ENCODE measurements at regions not wholly inside any gene's neighbourhood (a gene's known extent, or its start where the extent isn't known, plus 50 kb on each side); places are given as distances from the start of the nearest gene placed in this dataset.
A peak's percentile ranks its signal among the peaks of the same experiment; 100 is the strongest.
"Not testable (repeated sequence)": the region's sequence is repeated elsewhere in the genome, so short reads cannot be mapped to it uniquely, and the experiment has no call there.

- H3K27ac Mint-ChIP-seq; H4K20me1 ChIP-seq (ENCODE audit: insufficient read depth, low read length); H3K9me3 ChIP-seq (replicated peaks in 1 of 2; ENCODE audit: control insufficient read depth in 1 of 2, insufficient read depth in 1 of 2, low read length in 2 of 2); H3K36me3 ChIP-seq (replicated peaks in 1 of 2; ENCODE audit: control insufficient read depth in 1 of 2, insufficient read depth in 2 of 2, low read length in 2 of 2); H3K27me3 ChIP-seq (ENCODE audit: control insufficient read depth in 2 of 2, insufficient read depth in 2 of 2, low read length in 2 of 2); H3K79me2 ChIP-seq (ENCODE audit: insufficient read depth, low read length); H3K27ac ChIP-seq (ENCODE audit: low read depth in 1 of 2, low read length in 2 of 2); H3K4me1 ChIP-seq (ENCODE audit: control insufficient read depth in 1 of 2, insufficient read depth in 2 of 2, low read length in 2 of 2); DNase-seq; H3K4me3 ChIP-seq (replicated peaks in 1 of 3; ENCODE audit: low read depth in 2 of 3, low read length in 3 of 3); H3K36me3 Mint-ChIP-seq; H3K4me2 ChIP-seq (replicated peaks; ENCODE audit: extremely low read depth, low read length, poor library complexity, severe bottlenecking); H3K27me3 Mint-ChIP-seq (ENCODE audit: low read depth in 3 of 3); H2AFZ ChIP-seq (ENCODE audit: insufficient read depth, low read depth, low read length, poor library complexity, severe bottlenecking); H3K9me3 Mint-ChIP-seq; H3K9ac ChIP-seq (ENCODE audit: insufficient read depth, low read length, poor library complexity, severe bottlenecking); H3K4me1 Mint-ChIP-seq; intact Hi-C loops (cut with micrococcal nuclease); H3K4me3 Mint-ChIP-seq: not testable (repeated sequence)
- WGBS (ENCODE audit: insufficient coverage), result 81% methylated on average over 6 of the region's 20 CpGs
Measured at GRCh38 chr15:20204177-20204866, 337.3 kb downstream of the GOLGA6L6 start.

GRCh38 chr15:20203649-20204150, 337.9 kb downstream of the GOLGA6L6 start:
- not testable (repeated sequence) for H3K4me1 Mint-ChIP-seq, H3K4me3 Mint-ChIP-seq

GRCh38 chr15:20194591-20195198, 346.9 kb downstream of the GOLGA6L6 start:
- H3K27ac Mint-ChIP-seq; H3K36me3 ChIP-seq (replicated peaks in 1 of 2; ENCODE audit: control insufficient read depth in 1 of 2, insufficient read depth in 2 of 2, low read length in 2 of 2); H3K27ac ChIP-seq (ENCODE audit: low read depth in 1 of 2, low read length in 2 of 2); H3K4me2 ChIP-seq (replicated peaks; ENCODE audit: extremely low read depth, low read length, poor library complexity, severe bottlenecking); H3K79me2 ChIP-seq (ENCODE audit: insufficient read depth, low read length); H3K4me1 ChIP-seq (ENCODE audit: control insufficient read depth in 1 of 2, insufficient read depth in 2 of 2, low read length in 2 of 2); H3K9me3 Mint-ChIP-seq; H4K20me1 ChIP-seq (ENCODE audit: insufficient read depth, low read length); H3K4me3 ChIP-seq (replicated peaks in 1 of 3; ENCODE audit: low read depth in 2 of 3, low read length in 3 of 3); H3K9ac ChIP-seq (ENCODE audit: insufficient read depth, low read length, poor library complexity, severe bottlenecking); DNase-seq; H3K4me3 Mint-ChIP-seq; H3K9me3 ChIP-seq (replicated peaks in 1 of 2; ENCODE audit: control insufficient read depth in 1 of 2, insufficient read depth in 1 of 2, low read length in 2 of 2); H2AFZ ChIP-seq (ENCODE audit: insufficient read depth, low read depth, low read length, poor library complexity, severe bottlenecking); H3K36me3 Mint-ChIP-seq; H3K27me3 Mint-ChIP-seq (ENCODE audit: low read depth in 3 of 3); intact Hi-C loops (cut with micrococcal nuclease); H3K4me1 Mint-ChIP-seq; H3K27me3 ChIP-seq (ENCODE audit: control insufficient read depth in 2 of 2, insufficient read depth in 2 of 2, low read length in 2 of 2): not testable (repeated sequence)
- TF ChIP-seq CTCF (IDR thresholded peaks at IDR 0.05), result peak; percentile 78
- 100% methylated on average over 1 of the region's 4 CpGs for WGBS (ENCODE audit: insufficient coverage)

More at GRCh38 chr15:20203649-20204150, 337.9 kb downstream of the GOLGA6L6 start:
- H3K79me2 ChIP-seq (ENCODE audit: insufficient read depth, low read length); H2AFZ ChIP-seq (ENCODE audit: insufficient read depth, low read depth, low read length, poor library complexity, severe bottlenecking); H3K27ac Mint-ChIP-seq; H3K4me2 ChIP-seq (replicated peaks; ENCODE audit: extremely low read depth, low read length, poor library complexity, severe bottlenecking); H3K9me3 Mint-ChIP-seq; intact Hi-C loops (cut with micrococcal nuclease); DNase-seq; H3K9ac ChIP-seq (ENCODE audit: insufficient read depth, low read length, poor library complexity, severe bottlenecking); H3K9me3 ChIP-seq (replicated peaks in 1 of 2; ENCODE audit: control insufficient read depth in 1 of 2, insufficient read depth in 1 of 2, low read length in 2 of 2); H3K27ac ChIP-seq (ENCODE audit: low read depth in 1 of 2, low read length in 2 of 2); H3K4me1 ChIP-seq (ENCODE audit: control insufficient read depth in 1 of 2, insufficient read depth in 2 of 2, low read length in 2 of 2); H4K20me1 ChIP-seq (ENCODE audit: insufficient read depth, low read length); H3K27me3 ChIP-seq (ENCODE audit: control insufficient read depth in 2 of 2, insufficient read depth in 2 of 2, low read length in 2 of 2); H3K4me3 ChIP-seq (replicated peaks in 1 of 3; ENCODE audit: low read depth in 2 of 3, low read length in 3 of 3); H3K27me3 Mint-ChIP-seq (ENCODE audit: low read depth in 3 of 3); H3K36me3 ChIP-seq (replicated peaks in 1 of 2; ENCODE audit: control insufficient read depth in 1 of 2, insufficient read depth in 2 of 2, low read length in 2 of 2); H3K36me3 Mint-ChIP-seq: not testable (repeated sequence)
- WGBS (ENCODE audit: insufficient coverage), result 89% methylated on average over 10 of the region's 29 CpGs

Measured in CD14-positive monocyte (primary cell).